ENCODE measurements at regions not wholly inside any gene's neighbourhood (a gene's known extent, or its start where the extent isn't known, plus 50 kb on each side); places are given as distances from the start of the nearest gene placed in this dataset.

- no peak overlapping the region for H2AFZ ChIP-seq (ENCODE audit: low read depth, low read length, severe bottlenecking)
- no peak overlapping the region for H3K4me2 ChIP-seq (ENCODE audit: low read depth, low read length, poor library complexity, severe bottlenecking)
- H3K4me3 ChIP-seq (ENCODE audit: insufficient read depth, low read length, poor library complexity, severe bottlenecking), result no peak overlapping the region
- H3K9ac ChIP-seq (ENCODE audit: low read length), result no peak overlapping the region
- no peaks in the 10 kb centered on the region for H3K9me3 ChIP-seq (ENCODE audit: insufficient read depth, low read length)
- H3F3A ChIP-seq (ENCODE audit: insufficient read depth), result no peaks in the 10 kb centered on the region
- no peaks in the 10 kb centered on the region for H4K20me1 ChIP-seq (ENCODE audit: low read depth, low read length)
- no peaks in the 10 kb centered on the region for H3K79me2 ChIP-seq (ENCODE audit: insufficient read depth, low read length)
- no peaks in the 10 kb centered on the region for H3K27me3 ChIP-seq (ENCODE audit: low read length)
- TF ChIP-seq CTCF (IDR thresholded peaks at IDR 0.05; ENCODE audit: insufficient read depth, low read length, poor library complexity, severe bottlenecking), result no peak
- no peak for TF ChIP-seq EZH2phosphoT487 (conservative IDR thresholded peaks at IDR 0.05; ENCODE audit: low read length)
- no peaks in the 10 kb centered on the region for H3K36me3 ChIP-seq (ENCODE audit: low read length)
- no peaks in the 10 kb centered on the region for H3K9me2 ChIP-seq (replicated peaks; ENCODE audit: insufficient read depth, low read length)
- no peak overlapping the region for H3K27ac ChIP-seq (ENCODE audit: low read depth, low read length)
These were observed 177.0 kb upstream of the TNRC6C start for GRCh38 chr17:77781536-77781935.

- Histone ChIP-seq H2AFZ (ENCODE audit: low read depth, low read length, severe bottlenecking) (no peak overlapping the region), H3K36me3 (ENCODE audit: low read length) (no peaks in the 10 kb centered on the region), H3K4me2 (ENCODE audit: low read depth, low read length, poor library complexity, severe bottlenecking) (no peak overlapping the region), H3K4me3 (ENCODE audit: insufficient read depth, low read length, poor library complexity, severe bottlenecking) (no peak overlapping the region), H3K27me3 (ENCODE audit: low read length) (no peaks in the 10 kb centered on the region), H3K9me2 (replicated peaks; ENCODE audit: insufficient read depth, low read length) (no peaks in the 10 kb centered on the region), H3K79me2 (ENCODE audit: insufficient read depth, low read length) (no peaks in the 10 kb centered on the region), H3K9me3 (ENCODE audit: insufficient read depth, low read length) (no peaks in the 10 kb centered on the region), H3K9ac (ENCODE audit: low read length) (no peak overlapping the region), H4K20me1 (ENCODE audit: low read depth, low read length) (no peaks in the 10 kb centered on the region), H3F3A (ENCODE audit: insufficient read depth) (no peaks in the 10 kb centered on the region), H3K27ac (ENCODE audit: low read depth, low read length) (no peak overlapping the region)
- no peak for TF ChIP-seq EZH2phosphoT487 (conservative IDR thresholded peaks at IDR 0.05; ENCODE audit: low read length)
- TF ChIP-seq CTCF (IDR thresholded peaks at IDR 0.05; ENCODE audit: insufficient read depth, low read length, poor library complexity, severe bottlenecking), result no peak
These were observed 176.3 kb upstream of the TNRC6C start for GRCh38 chr17:77782201-77782600.

GRCh38 chr17:77782611-77783010 lies 175.9 kb upstream of the TNRC6C start:
- Histone ChIP-seq H2AFZ (ENCODE audit: low read depth, low read length, severe bottlenecking) (no peak overlapping the region), H3K4me2 (ENCODE audit: low read depth, low read length, poor library complexity, severe bottlenecking) (no peak overlapping the region), H3K9me3 (ENCODE audit: insufficient read depth, low read length) (no peaks in the 10 kb centered on the region), H3F3A (ENCODE audit: insufficient read depth) (no peaks in the 10 kb centered on the region), H3K27ac (ENCODE audit: low read depth, low read length) (no peak overlapping the region), H3K27me3 (ENCODE audit: low read length) (no peaks in the 10 kb centered on the region), H3K79me2 (ENCODE audit: insufficient read depth, low read length) (no peaks in the 10 kb centered on the region), H3K4me3 (ENCODE audit: insufficient read depth, low read length, poor library complexity, severe bottlenecking) (no peak overlapping the region), H3K9me2 (replicated peaks; ENCODE audit: insufficient read depth, low read length) (no peaks in the 10 kb centered on the region), H3K36me3 (ENCODE audit: low read length) (no peaks in the 10 kb centered on the region), H4K20me1 (ENCODE audit: low read depth, low read length) (no peaks in the 10 kb centered on the region), H3K9ac (ENCODE audit: low read length) (no peak overlapping the region)
- no peak for TF ChIP-seq CTCF (IDR thresholded peaks at IDR 0.05; ENCODE audit: insufficient read depth, low read length, poor library complexity, severe bottlenecking)
- TF ChIP-seq EZH2phosphoT487 (conservative IDR thresholded peaks at IDR 0.05; ENCODE audit: low read length), result no peak
